ENCODE measurements at regions not wholly inside any gene's neighbourhood (a gene's known extent, or its start where the extent isn't known, plus 50 kb on each side); places are given as distances from the start of the nearest gene placed in this dataset.

GRCh38 chr16:52372313-52372712 is 174.6 kb downstream of the TOX3 start:
- no peaks in the 10 kb centered on the region for H3K4me1 Mint-ChIP-seq
- H3K9me3 Mint-ChIP-seq: peaks cover 0 to 16% (median 8%) of the 10 kb centered on the region in 3 donors
- POLR2A ChIA-PET: no interaction called here
- no peaks in the 10 kb centered on the region for H3K9me3 ChIP-seq
- H3K27ac ChIP-seq (ENCODE audit: low read length): no peak overlapping the region
- DNase-seq: no peak
- CTCF ChIA-PET: no interaction called here
- ATAC-seq (replicated peaks in 1 of 4): no peak
- no peak overlapping the region for H3K4me3 ChIP-seq (ENCODE audit: control insufficient read depth in 1 of 2, extremely low read depth in 1 of 2, low read length in 1 of 2)
- no peak overlapping the region for H3K4me3 Mint-ChIP-seq
- no peak overlapping the region for H3K27ac Mint-ChIP-seq
- H3K36me3 ChIP-seq (ENCODE audit: control insufficient read depth in 2 of 2, extremely low read depth in 1 of 2, insufficient read depth in 1 of 2, low read length in 1 of 2): no peaks in the 10 kb centered on the region
- H3K36me3 Mint-ChIP-seq: no peaks in the 10 kb centered on the region
- no peaks in the 10 kb centered on the region for H3K27me3 Mint-ChIP-seq
- no peaks in the 10 kb centered on the region for H3K27me3 ChIP-seq (replicated peaks in 1 of 2; ENCODE audit: control insufficient read depth in 2 of 2, extremely low read depth in 1 of 2, insufficient read depth in 2 of 2, low read length in 1 of 2)
- no peaks in the 10 kb centered on the region for H3K4me1 ChIP-seq (ENCODE audit: control insufficient read depth in 1 of 2, extremely low read depth in 1 of 2, insufficient read depth in 2 of 2, low read length in 2 of 2)

DNA sequence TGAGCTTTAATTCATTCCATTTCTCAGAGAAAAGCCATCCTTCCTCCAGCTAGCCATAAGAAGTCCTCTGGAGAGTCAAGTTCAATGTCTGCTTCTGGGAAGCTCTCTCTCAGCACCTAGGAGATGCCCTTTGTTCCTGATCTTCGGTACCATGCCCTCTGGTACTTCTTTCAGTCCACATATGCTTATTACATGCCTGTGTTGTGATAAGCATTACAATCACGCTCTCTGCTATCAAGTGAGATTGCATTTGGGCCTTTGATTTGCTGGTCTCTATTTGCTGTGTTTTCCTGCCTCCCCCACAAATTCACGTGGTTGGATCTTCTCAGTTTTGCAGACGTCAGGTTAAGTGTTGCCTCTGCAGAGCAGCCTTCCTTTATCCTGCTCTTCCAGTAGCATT is 178.1 kb downstream of the TOX3 start:
- DNase-seq (no peak), ATAC-seq (replicated peaks in 1 of 4) (no peak)
- H3K4me1 Mint-ChIP-seq: no peaks in the 10 kb centered on the region
- H3K36me3 Mint-ChIP-seq: no peaks in the 10 kb centered on the region
- ChIA-PET POLR2A (no interaction called here), CTCF (no interaction called here)
- Histone ChIP-seq H3K9me3 (no peaks in the 10 kb centered on the region), H3K36me3 (ENCODE audit: control insufficient read depth in 2 of 2, extremely low read depth in 1 of 2, insufficient read depth in 1 of 2, low read length in 1 of 2) (no peaks in the 10 kb centered on the region), H3K4me1 (ENCODE audit: control insufficient read depth in 1 of 2, extremely low read depth in 1 of 2, insufficient read depth in 2 of 2, low read length in 2 of 2) (no peaks in the 10 kb centered on the region), H3K27ac (ENCODE audit: low read length) (no peak overlapping the region), H3K4me3 (ENCODE audit: control insufficient read depth in 1 of 2, extremely low read depth in 1 of 2, low read length in 1 of 2) (no peak overlapping the region), H3K27me3 (replicated peaks in 1 of 2; ENCODE audit: control insufficient read depth in 2 of 2, extremely low read depth in 1 of 2, insufficient read depth in 2 of 2, low read length in 1 of 2) (no peaks in the 10 kb centered on the region)
- 50% methylated on average over 2 of the region's 4 CpGs for WGBS (ENCODE audit: insufficient coverage)
- H3K4me3 Mint-ChIP-seq: no peak overlapping the region
- no peaks in the 10 kb centered on the region for H3K27me3 Mint-ChIP-seq
- H3K27ac Mint-ChIP-seq: no peak overlapping the region
- H3K9me3 Mint-ChIP-seq: peaks cover 7 to 10% (median 8%) of the 10 kb centered on the region in 3 donors

DNA sequence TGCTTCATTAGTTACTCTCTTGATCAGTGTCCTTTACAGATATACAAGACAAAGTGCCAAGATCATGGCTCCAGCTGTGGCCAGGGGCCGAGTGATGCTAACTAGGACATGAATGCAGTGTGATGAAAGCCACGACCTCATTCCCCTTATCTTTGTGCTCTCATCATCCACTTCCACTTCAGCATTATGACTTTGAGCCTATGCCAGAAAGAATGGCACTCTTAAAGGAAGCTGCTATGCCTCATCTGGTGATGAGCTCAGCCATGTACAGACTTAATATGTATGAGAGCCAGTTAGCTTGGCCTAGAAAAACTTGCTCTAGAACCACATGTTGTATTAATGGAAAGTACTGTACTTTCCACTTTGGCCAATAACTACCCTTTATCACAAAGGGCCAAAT is 179.1 kb downstream of the TOX3 start:
- Histone ChIP-seq H3K27ac (ENCODE audit: low read length) (no peak overlapping the region), H3K27me3 (replicated peaks in 1 of 2; ENCODE audit: control insufficient read depth in 2 of 2, extremely low read depth in 1 of 2, insufficient read depth in 2 of 2, low read length in 1 of 2) (no peaks in the 10 kb centered on the region), H3K9me3 (no peaks in the 10 kb centered on the region), H3K4me1 (ENCODE audit: control insufficient read depth in 1 of 2, extremely low read depth in 1 of 2, insufficient read depth in 2 of 2, low read length in 2 of 2) (no peaks in the 10 kb centered on the region), H3K4me3 (ENCODE audit: control insufficient read depth in 1 of 2, extremely low read depth in 1 of 2, low read length in 1 of 2) (no peak overlapping the region), H3K36me3 (ENCODE audit: control insufficient read depth in 2 of 2, extremely low read depth in 1 of 2, insufficient read depth in 1 of 2, low read length in 1 of 2) (no peaks in the 10 kb centered on the region)
- no peak overlapping the region for H3K27ac Mint-ChIP-seq
- no peaks in the 10 kb centered on the region for H3K36me3 Mint-ChIP-seq
- H3K9me3 Mint-ChIP-seq: peaks cover 2 to 10% (median 8%) of the 10 kb centered on the region in 3 donors
- no peaks in the 10 kb centered on the region for H3K27me3 Mint-ChIP-seq
- WGBS (ENCODE audit: insufficient coverage): 40% methylated on average over 1 of the region's 2 CpGs
- ATAC-seq (replicated peaks in 1 of 4) (no peak), DNase-seq (no peak)
- CTCF ChIA-PET: no interaction called here
- H3K4me1 Mint-ChIP-seq: no peaks in the 10 kb centered on the region
- no peak overlapping the region for H3K4me3 Mint-ChIP-seq
- POLR2A ChIA-PET: no interaction called here

DNA sequence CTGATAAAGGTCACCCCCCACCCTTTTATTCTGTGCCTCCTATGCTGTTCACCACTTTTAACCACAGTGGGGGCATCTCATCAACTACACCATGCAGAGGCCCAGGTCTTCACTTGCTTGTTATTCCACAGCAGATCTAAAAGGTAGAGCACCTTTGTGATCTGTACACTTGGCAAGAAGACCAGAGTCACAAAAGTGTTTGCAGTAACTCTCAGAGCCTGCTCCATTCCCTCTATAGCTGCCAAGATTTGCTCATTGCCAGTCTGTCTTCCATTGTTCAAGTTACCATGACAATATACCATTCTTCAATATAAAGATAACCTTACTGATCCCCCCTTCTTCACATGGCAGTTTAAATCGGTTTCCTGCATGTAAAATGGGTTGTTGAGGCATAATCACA is 180.0 kb downstream of the TOX3 start:
- no peak overlapping the region for H3K4me3 ChIP-seq (ENCODE audit: control insufficient read depth in 1 of 2, extremely low read depth in 1 of 2, low read length in 1 of 2)
- H3K27me3 Mint-ChIP-seq: no peaks in the 10 kb centered on the region
- no peak overlapping the region for H3K4me3 Mint-ChIP-seq
- no peaks in the 10 kb centered on the region for H3K27me3 ChIP-seq (replicated peaks in 1 of 2; ENCODE audit: control insufficient read depth in 2 of 2, extremely low read depth in 1 of 2, insufficient read depth in 2 of 2, low read length in 1 of 2)
- ChIA-PET POLR2A (no interaction called here), CTCF (interaction anchor here in 1 of 2 donors (0.5 kb wide), 1 partner anchor 172 kb away, joined by 4 read pairs; no protein-coding TSS in a partner anchor)
- no peaks in the 10 kb centered on the region for H3K4me1 ChIP-seq (ENCODE audit: control insufficient read depth in 1 of 2, extremely low read depth in 1 of 2, insufficient read depth in 2 of 2, low read length in 2 of 2)
- WGBS (ENCODE audit: insufficient coverage): no CpG with 5 or more reads among the region's 1 CpG
- H3K9me3 Mint-ChIP-seq: peaks cover 2 to 14% (median 8%) of the 10 kb centered on the region in 3 donors
- ATAC-seq (replicated peaks in 1 of 4) (no peak), DNase-seq (no peak)
- no peaks in the 10 kb centered on the region for H3K9me3 ChIP-seq
- H3K4me1 Mint-ChIP-seq: no peaks in the 10 kb centered on the region
- no peaks in the 10 kb centered on the region for H3K36me3 ChIP-seq (ENCODE audit: control insufficient read depth in 2 of 2, extremely low read depth in 1 of 2, insufficient read depth in 1 of 2, low read length in 1 of 2)
- no peak overlapping the region for H3K27ac Mint-ChIP-seq
- no peak overlapping the region for H3K27ac ChIP-seq (ENCODE audit: low read length)
- H3K36me3 Mint-ChIP-seq: no peaks in the 10 kb centered on the region

- Histone ChIP-seq H3K4me1 (ENCODE audit: control insufficient read depth in 1 of 2, extremely low read depth in 1 of 2, insufficient read depth in 2 of 2, low read length in 2 of 2) (no peaks in the 10 kb centered on the region), H3K27ac (ENCODE audit: low read length) (no peak overlapping the region), H3K4me3 (ENCODE audit: control insufficient read depth in 1 of 2, extremely low read depth in 1 of 2, low read length in 1 of 2) (no peak overlapping the region), H3K27me3 (replicated peaks in 1 of 2; ENCODE audit: control insufficient read depth in 2 of 2, extremely low read depth in 1 of 2, insufficient read depth in 2 of 2, low read length in 1 of 2) (no peaks in the 10 kb centered on the region), H3K9me3 (no peaks in the 10 kb centered on the region), H3K36me3 (ENCODE audit: control insufficient read depth in 2 of 2, extremely low read depth in 1 of 2, insufficient read depth in 1 of 2, low read length in 1 of 2) (no peaks in the 10 kb centered on the region)
- H3K27ac Mint-ChIP-seq: no peak overlapping the region
- DNase-seq (no peak), ATAC-seq (replicated peaks in 1 of 4) (no peak)
- no peak overlapping the region for H3K4me3 Mint-ChIP-seq
- peaks cover 9 to 28% (median 17%) of the 10 kb centered on the region in 3 donors for H3K9me3 Mint-ChIP-seq
- ChIA-PET POLR2A (no interaction called here), CTCF (no interaction called here)
- no peaks in the 10 kb centered on the region for H3K4me1 Mint-ChIP-seq
- no peaks in the 10 kb centered on the region for H3K36me3 Mint-ChIP-seq
- no peaks in the 10 kb centered on the region for H3K27me3 Mint-ChIP-seq
Observed at GRCh38 chr16:52364500-52364899, 182.4 kb downstream of the TOX3 start.

DNA sequence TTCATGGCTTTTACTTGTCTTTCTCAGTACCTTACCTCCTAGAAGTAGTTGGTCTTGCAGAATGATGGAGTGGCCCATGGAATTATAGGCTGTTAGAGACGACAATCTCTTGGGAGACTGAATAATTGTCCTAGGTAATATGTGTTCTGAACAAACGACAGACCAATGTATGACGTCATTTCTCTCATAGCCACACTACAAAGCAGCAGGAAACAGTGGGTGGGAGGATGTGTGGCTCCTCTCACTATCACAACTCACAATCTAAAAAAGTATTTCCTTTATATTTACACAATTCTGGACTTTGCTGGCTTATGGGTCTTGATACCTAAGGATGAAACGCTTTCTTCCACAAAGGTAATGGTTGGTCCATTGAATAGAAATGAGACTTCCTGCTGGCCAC is 183.9 kb downstream of the TOX3 start:
- no peak overlapping the region for H3K4me3 ChIP-seq (ENCODE audit: control insufficient read depth in 1 of 2, extremely low read depth in 1 of 2, low read length in 1 of 2)
- ATAC-seq (replicated peaks in 1 of 4): no peak
- H3K4me1 ChIP-seq (ENCODE audit: control insufficient read depth in 1 of 2, extremely low read depth in 1 of 2, insufficient read depth in 2 of 2, low read length in 2 of 2): no peaks in the 10 kb centered on the region
- no peak overlapping the region for H3K4me3 Mint-ChIP-seq
- no peaks in the 10 kb centered on the region for H3K27me3 Mint-ChIP-seq
- no CpG with 5 or more reads among the region's 4 CpGs for WGBS (ENCODE audit: insufficient coverage)
- peaks cover 9 to 28% (median 11%) of the 10 kb centered on the region in 3 donors for H3K9me3 Mint-ChIP-seq
- ChIA-PET POLR2A (no interaction called here), CTCF (no interaction called here)
- DNase-seq: no peak
- no peaks in the 10 kb centered on the region for H3K36me3 ChIP-seq (ENCODE audit: control insufficient read depth in 2 of 2, extremely low read depth in 1 of 2, insufficient read depth in 1 of 2, low read length in 1 of 2)
- no peaks in the 10 kb centered on the region for H3K4me1 Mint-ChIP-seq
- H3K36me3 Mint-ChIP-seq: no peaks in the 10 kb centered on the region
- no peaks in the 10 kb centered on the region for H3K9me3 ChIP-seq
- no peaks in the 10 kb centered on the region for H3K27me3 ChIP-seq (replicated peaks in 1 of 2; ENCODE audit: control insufficient read depth in 2 of 2, extremely low read depth in 1 of 2, insufficient read depth in 2 of 2, low read length in 1 of 2)
- no peak overlapping the region for H3K27ac ChIP-seq (ENCODE audit: low read length)
- no peak overlapping the region for H3K27ac Mint-ChIP-seq

DNA sequence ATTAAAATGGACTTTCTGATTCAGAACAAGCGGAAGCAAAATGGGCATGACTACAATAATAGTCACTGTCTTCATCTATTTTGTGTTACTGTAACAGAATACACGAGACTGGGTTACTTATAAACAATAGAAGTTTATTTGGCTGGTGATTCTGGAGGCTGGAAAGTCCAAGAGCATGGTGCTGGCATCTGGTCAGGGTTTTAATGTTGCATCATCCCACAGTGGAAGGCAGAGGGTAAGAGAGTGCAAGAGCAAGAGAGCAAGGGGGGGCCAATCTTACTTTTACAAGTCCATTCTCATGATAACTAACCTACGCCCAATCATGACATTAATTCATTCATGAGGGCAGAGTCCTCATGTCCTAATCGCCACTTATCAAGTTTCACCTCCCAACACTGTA is 189.2 kb downstream of the TOX3 start:
- Mint-ChIP-seq H3K4me1 (no peaks in the 10 kb centered on the region), H3K4me3 (no peak overlapping the region), H3K27me3 (no peaks in the 10 kb centered on the region), H3K36me3 (no peaks in the 10 kb centered on the region), H3K27ac (no peak overlapping the region), H3K9me3 (peaks cover 21 to 27% (median 24%) of the 10 kb centered on the region in 3 donors)
- no CpG with 5 or more reads among the region's 4 CpGs for WGBS (ENCODE audit: insufficient coverage)
- Histone ChIP-seq H3K27ac (ENCODE audit: low read length) (no peak overlapping the region), H3K36me3 (ENCODE audit: control insufficient read depth in 2 of 2, extremely low read depth in 1 of 2, insufficient read depth in 1 of 2, low read length in 1 of 2) (no peaks in the 10 kb centered on the region), H3K27me3 (replicated peaks in 1 of 2; ENCODE audit: control insufficient read depth in 2 of 2, extremely low read depth in 1 of 2, insufficient read depth in 2 of 2, low read length in 1 of 2) (no peaks in the 10 kb centered on the region), H3K4me3 (ENCODE audit: control insufficient read depth in 1 of 2, extremely low read depth in 1 of 2, low read length in 1 of 2) (no peak overlapping the region), H3K4me1 (ENCODE audit: control insufficient read depth in 1 of 2, extremely low read depth in 1 of 2, insufficient read depth in 2 of 2, low read length in 2 of 2) (no peaks in the 10 kb centered on the region), H3K9me3 (no peaks in the 10 kb centered on the region)
- ChIA-PET CTCF (no interaction called here), POLR2A (no interaction called here)
- DNase-seq: no peak
- no peak for ATAC-seq (replicated peaks in 1 of 4)
